ENCODE measurements at regions not wholly inside any gene's neighbourhood (a gene's known extent, or its start where the extent isn't known, plus 50 kb on each side); places are given as distances from the start of the nearest gene placed in this dataset.

DNA sequence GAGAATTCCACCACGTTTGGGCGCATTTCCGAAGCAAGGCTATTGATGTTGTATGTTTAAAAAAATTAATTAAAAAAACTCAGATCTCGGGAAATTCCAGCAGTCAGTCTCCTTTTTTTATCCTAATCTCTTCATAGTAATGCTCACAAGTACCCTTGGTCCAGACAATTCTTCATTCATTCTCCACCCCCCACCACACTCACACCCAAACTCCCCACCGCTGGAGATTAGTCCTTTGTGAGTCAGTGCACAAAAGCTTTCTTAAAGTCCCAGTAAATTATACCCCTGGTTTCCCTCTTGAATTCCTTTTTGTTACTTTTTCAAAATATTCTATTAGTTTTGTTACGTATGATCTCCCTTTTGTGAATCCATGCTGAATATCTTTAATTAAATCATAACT, 274.6 kb downstream of the ZNF536 start:
- no peak for DNase-seq

DNA sequence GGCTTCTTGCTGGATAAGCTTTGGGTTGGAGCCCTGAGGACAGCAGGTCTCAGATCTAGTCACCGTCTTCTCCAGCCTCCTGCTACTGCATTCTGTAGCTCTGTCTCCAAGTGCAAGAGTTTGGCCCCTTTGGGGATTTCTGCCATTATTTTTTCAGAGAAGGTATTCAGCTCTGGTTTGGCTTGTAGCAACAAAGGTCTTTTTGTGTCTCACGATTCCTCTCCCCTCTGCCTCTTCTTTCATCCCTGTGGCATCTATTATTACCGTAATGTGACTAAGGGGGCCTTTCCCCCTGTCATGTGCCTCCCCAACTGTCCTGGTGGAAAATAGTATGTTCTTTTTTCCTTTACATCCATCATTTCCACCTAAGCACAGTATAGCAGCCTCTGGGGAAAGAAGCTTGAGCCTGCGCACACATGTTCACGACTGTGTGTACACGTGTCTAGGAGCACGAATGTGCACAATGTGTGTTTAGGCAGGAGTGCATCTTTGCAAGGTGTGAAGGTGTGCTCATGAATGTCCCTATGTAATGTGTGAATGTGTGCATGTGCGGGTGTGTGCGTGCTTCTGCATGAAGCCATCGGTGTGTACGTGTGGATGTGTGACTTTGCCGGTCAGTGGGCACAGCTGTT, 273.9 kb downstream of the ZNF536 start:
- no peak for DNase-seq

DNA sequence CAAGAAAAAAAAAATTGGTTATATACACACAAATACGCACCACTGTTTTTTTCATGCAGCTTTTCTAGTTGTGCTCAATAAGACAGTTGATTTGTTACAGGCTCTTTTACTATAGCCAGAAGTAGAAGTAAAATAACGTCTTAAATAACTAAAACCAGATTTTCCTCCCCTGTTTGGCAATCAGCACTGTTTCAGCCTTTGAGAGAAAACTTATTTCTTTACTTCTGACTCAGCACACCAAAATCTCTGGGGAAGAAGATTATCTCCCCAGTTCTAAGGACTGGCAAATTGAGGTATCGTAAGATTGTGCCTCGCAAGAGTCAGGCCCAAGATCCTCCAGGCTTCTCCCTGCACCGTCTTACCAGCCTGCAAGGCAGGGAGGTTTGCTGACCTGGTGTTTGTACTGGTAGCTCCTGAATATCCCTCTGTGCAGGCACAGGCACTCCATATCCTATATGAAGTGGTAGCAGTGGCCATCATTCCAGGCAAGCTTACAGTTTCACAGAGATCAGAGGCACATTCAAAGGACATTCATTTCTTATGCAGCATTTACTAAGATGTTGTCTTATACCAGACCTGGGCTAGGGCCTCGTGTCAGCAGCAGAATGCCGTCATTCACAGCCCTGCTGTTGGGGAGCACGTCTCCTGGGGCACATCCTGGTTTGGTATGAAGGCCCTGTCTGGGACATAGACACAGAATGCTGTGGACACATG, 268.2 kb downstream of the ZNF536 start:
- no peak for DNase-seq

DNA sequence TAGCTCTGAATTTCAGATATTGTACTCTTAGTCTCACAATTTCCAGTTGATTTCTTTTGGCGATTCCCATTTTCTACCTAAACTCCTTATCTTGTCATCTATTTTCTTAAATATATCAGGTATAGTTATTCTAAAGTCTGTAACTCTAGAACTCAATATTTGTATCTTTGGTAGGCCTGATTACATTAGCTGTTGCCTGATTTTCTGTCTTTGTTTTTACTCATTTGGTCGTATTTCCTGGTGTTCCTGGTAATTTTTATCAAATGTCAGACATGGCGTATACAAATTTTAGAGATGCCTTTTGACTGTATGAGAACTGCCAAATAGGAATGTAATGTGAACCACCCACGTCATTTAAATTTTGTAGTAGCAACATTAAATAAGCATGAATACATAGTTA, 266.7 kb downstream of the ZNF536 start:
- no peak for DNase-seq

DNA sequence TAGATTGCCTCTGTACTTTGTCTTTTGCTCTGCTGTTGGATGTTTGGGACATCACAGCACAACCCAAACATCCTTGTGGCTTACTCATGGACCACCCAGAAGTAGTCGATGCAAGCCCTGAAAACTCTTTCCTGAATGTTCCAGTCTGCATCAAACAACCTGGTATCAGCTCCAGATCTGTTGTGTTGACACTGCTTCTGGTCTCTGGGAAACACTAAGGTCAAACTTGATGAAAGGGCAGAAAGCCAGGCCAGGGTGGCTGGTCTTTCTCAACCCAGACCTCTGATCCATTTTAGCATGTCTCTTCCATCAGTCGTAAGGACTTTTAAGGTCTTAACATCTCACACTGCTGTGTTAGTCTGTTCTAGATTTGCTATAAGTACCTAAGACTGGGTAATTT, 265.7 kb downstream of the ZNF536 start:
- no peak for DNase-seq

DNA sequence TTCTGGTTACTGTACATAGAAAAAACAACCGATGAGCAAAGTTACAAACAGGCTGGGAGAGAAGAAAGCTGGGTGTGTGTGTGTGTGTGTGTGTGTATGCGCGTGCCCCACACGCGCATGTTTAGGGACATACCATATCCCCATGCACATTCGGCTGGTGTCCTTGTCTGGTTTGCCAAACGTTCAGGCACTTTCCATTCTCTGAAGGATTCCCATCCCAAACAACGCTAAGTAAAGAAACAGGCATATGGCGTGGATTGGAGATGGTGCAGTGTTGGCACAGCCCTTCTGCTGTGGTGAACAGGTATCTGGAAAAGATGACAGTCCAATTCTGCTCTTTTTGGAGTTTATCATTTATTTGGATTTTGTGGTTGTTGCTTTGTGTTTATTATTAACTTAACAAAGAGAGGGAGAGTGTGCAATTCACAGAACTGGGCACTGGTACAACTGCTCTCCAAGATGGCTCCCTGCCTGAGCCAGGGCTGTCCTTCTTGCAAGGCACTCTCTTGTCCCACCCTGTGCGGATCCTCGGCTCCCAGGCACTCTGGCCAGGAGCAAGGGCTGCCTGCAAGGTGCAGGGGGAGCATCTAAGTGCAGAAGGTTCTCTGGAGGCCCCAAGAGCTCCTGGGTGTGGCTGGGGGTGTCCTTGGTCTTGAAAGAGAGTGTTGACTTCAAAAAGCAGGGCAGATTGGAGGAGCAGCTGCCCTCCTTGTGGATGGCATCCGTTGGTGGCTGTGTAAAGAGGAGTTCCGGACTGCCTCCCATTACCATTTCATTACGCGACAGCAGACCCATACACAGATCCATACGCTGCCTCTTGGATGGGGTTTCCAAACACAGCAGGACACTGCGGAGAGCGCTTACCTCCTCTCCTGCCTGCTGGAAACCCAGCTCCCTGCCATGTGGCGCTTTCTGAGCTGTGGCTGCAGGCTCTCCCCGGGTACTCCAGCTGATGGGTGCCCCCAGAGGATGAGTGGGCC, 263.1 kb downstream of the ZNF536 start:
- DNase-seq = peak in 2 of 58 donors; percentile 8 to 14

DNA sequence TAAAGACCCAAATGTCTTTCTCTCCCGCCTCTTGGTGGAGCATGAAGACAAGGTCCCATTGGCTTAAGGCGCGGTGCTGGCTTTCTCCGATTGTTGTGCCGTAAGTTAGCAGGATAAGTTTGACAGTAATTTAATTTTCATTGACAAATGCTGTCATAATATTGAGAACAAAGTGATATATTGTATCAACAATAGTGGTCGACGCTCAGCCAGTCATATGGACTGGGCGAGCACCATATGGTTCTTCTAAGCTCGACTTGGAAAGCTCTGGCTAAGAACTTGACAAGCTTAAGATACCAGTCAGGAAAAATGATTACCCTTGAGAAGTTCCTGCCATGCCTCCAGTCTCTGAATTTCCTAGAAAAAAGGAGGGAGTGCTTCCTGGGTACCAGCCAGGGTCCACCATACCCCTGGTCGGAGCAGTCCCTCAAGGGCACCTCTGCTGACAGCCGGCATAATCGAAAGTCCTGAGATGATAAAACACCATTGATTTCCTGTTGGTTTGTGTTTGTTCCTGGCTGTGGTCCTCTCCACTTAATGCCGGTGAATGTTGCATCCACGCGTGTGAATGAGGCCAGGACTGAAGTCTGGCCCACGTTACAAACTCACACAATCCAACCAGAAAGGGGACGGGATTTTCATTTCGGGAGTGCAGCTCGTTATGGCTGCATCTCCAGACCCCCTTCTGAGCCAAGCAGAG, 262.1 kb downstream of the ZNF536 start:
- DNase-seq = no peak

DNA sequence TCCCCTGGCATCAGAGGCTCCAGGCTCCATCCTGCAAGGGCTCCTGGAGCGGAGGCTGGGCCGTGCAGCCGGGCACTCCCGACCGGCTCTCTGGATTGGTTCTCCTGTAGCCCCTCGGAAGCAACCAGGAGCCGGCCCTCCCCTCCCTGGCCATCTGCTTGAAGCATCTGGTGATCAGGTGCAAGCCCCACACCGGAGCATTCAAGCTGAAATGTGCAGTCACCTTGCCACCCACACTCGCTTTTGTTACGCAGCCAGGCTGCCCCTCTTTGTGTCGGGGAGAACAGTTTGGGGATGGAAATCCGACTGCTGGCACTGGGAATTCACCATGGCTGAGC, 258.8 kb downstream of the ZNF536 start:
- no peak for DNase-seq

DNA sequence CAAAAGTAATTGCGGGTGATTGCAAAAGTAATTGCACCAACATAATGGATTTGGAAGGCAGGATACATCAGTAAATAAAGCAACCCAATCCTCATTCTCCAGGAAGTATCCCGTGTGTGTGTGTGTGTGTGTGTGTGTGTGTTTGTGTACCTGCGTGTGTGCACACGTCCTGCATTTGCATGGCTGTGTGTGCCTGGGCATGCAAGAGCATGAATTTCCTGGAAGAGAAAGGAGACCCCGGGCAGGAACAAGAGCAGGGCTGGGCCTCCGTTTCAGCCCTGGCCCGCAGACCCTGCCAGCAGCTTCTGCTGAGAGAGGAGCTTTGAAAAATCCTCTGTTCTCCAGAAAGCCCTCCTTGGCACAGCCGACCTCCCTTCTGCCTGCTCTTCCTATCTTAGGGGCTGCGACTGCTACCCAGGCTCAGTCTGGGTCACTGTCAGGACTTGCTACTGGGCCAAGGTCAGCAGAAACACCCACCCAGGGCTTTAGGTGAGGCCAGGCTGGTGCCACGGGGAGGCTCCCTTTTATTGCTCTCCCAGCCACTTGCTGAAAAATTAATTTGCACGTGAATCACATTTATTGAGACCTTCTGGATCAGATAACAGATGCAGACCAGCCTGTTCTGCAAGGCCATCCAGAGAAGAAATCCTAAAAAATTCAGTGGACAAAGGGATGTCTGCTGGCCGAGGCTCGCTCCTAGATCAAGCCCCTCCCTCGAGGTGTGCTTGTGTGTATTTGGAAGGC, 258.3 kb downstream of the ZNF536 start:
- DNase-seq = no peak

DNA sequence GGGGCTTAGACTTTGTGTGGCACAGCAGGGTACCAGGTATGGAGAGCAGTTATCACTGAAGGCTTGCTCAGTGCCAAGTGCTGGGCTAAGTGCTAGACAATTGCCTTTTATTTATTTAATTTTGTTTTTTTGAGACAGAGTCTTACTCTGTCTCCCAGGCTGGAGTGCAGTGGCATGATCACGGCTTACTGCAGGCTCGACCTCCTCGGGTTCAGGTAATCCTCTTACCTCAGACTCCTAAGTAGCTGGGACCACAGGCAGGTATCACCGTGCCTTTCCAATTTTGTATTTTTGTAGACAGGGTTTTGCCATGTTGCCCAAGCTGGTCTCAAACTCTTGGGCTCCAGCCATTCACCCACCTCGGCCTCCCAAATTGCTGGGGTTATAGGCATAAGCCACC, 256.9 kb downstream of the ZNF536 start:
- no peak for DNase-seq

DNA sequence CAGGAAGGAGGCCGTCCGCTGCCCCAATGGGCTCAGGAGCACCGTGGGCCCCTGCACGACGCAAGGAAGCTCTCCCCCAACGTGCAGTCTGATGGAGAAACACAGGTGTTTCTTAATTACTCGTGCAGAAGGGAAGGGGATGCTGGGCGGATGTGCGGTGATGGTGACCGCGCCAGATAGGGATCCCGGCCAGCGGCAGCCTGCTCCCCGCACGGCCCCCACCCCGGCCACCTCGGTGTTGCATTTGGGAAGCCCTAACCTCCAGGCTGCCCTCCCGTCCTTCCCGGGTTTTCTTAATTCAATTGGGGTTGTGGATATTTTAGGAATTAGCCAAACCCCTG, 254.4 kb downstream of the ZNF536 start:
- no peak for DNase-seq

DNA sequence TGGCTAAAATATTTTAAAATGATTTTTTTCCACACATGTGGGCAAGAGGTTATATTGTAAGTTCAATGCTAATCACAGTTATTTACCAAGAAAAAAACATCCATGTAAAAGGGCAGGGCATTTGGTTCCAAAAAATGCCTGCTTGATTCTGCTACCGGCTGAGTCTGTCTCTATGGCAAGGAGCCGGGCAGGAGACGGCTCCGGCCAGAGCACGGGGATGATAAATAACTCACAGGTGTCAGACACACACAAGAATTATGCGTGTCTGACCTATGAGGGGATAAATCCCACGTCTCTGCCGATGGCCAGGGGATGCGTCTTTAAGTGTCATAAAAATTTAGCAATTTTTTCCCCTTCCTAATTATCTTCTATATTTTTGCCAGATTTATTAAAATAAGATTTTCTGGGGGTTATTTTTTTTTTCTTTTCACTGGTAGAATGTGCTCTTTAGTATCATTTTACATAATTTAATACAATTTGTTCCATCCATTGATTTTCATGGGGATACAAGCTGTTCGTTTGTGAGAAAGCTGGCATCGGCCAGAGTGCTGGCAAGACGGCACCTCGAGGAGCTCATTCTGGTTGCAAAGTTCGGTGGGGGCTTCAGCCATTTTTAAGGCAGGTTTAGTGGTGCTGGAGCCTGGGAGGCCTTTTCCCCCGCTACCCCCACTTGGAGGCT, 253.9 kb downstream of the ZNF536 start:
- no peak for DNase-seq

DNA sequence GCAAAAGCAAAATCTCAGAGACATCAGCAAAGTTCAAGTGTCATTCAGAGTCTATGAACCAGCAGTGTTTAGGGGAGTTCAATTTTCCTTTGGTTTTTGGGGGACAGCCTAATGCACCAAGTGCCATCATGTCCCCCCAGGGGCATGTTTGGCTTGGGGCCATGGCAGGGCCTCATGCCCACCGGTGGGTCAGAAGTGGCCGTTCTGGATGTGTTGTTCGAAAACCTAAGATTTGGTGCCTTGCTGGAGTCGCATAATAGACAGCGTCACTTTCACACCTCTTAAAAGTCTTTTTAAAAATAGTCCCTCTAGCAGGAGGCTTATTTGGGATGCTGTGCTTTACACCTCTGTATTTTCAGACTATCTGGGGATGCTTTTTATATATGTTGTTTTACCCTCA, 250.1 kb downstream of the ZNF536 start:
- DNase-seq = no peak

DNA sequence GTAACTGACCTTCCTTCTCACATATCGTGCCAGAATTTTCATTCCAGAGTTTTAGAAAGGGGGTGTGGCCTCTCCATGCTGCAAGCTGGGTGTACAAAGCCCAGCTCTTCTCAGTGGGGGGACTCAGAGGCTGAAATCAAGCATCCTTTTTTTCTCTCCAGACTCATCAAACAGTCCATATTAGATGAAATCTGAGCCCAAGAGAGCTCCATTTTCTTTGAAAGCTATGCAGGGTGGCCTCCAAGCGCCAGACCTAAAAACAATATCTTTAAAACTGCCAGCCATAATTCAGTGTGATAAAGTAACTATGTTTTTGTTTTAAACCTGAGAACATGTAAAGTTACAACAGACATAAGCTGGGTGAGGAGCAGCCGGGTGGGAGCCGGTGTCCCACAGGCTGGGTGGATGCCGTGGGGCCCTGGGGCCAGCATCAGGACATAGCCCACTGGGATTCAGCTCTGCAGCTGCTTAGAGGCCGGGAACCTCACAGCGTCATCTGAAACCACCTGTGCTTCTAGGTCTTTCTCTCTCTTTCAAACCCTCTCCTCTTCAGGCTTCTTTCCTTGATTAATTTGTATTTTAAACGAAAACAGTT, 249.2 kb downstream of the ZNF536 start:
- DNase-seq = no peak

DNA sequence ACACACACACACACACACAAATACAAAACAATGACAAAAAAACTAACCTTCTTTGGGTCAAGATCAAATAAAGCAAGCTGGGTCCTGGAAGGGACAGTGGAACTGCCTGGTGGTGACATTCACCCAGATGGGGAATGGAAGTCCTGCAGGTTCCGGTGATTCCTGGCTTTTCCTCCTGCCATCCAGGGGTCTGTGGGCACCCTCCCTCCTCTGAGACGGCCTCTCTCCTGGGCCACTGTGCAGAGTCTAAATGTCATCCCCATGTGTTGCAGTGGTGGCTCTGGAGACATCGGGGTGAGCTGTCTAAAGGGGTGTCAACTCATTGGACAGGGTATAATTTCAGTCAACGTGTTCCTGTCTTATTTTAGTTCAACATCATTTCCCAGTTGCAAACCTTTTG, 248.2 kb downstream of the ZNF536 start:
- DNase-seq = no peak

DNA sequence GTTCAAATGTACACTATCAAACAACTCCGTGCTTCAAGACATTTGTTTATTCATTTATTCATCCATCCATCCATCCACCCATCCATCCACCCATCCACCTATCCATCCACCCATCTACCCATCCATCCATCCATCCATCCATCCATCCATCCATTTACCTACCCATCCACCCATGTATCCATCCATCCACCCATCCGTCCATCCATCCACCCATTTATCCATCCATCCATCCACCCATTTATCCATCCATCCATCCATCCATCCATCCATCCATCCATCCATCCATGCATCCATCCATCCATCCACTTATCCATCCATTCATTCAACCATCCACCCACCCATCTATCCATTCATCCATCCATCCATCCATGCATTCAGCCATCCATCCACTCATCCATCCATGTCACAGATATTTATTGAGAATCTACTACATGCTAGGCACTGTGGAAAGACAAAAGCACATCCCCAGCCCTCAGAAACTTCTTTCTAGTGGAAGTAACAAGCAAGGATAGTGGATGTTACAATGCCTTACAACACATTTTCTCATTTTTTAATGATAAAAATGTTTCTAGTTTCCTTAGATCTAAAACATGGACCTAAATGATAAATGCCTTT, 237.6 kb downstream of the ZNF536 start:
- no peak for DNase-seq

DNA sequence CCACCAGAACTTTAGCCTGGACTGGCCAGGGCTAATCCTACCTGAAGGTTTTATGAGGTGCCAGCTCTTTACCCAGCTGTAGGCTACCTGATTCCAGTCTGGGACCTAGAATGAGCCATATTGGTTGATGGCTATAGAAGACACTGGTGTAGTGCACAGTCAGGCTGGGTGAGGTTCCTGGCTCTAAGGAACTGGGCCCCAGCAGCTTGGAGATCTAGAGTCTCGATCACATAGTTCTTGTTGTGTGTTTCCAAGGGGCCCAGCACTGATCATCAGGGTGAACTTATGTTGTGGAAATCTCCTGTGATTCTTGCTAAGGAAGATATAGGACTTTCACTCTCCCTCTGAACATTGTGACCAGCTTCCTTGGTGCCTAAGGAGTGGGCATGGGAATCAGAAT, 236.3 kb downstream of the ZNF536 start:
- no peak for DNase-seq
